Neural cell (in vitro differentiated cells): ENCODE measurements at regions not wholly inside any gene's neighbourhood (a gene's known extent, or its start where the extent isn't known, plus 50 kb on each side); places are given as distances from the start of the nearest gene placed in this dataset.

ENCODE experiments used
- H2AFZ ChIP-seq: fragments of 200-600, 300-800 bp; sonication (generic), shearing (Covaris generic); 2 replicates; pipeline ENCODE4 v1.6.0; 2014; ENCODE audit warnings: low read depth, mild to moderate bottlenecking, antibody characterized with exemption, low read length, moderate library complexity
- H3F3A ChIP-seq: fragments of 200-600 bp; shearing (Covaris generic); 2 replicates; pipeline ENCODE4 v1.6.1; 2016; ENCODE audit warnings: mild to moderate bottlenecking, moderate library complexity, mixed read lengths, antibody characterized with exemption, low read length; ENCODE audit not compliant: insufficient read depth, poor library complexity, severe bottlenecking
- H3K27ac ChIP-seq: fragments of 200-600, 300-800 bp; sonication (generic), shearing (Covaris generic); 2 replicates; pipeline ENCODE4 v1.5.1; 2014; ENCODE audit warnings: mild to moderate bottlenecking, low read length, moderate library complexity
- H3K27me3 ChIP-seq: fragments of 300-800, 200-600 bp; sonication (generic), shearing (Covaris generic); 2 replicates; pipeline ENCODE4 v1.6.0; 2014; ENCODE audit warnings: mild to moderate bottlenecking, low read depth, low read length, moderate library complexity; ENCODE audit not compliant: insufficient read depth
- H3K36me3 ChIP-seq: fragments of 300-800, 200-600 bp; sonication (generic), shearing (Covaris generic); 2 replicates; pipeline ENCODE4 v1.5.1; 2014; ENCODE audit warnings: mild to moderate bottlenecking, antibody characterized with exemption, low read length, moderate library complexity; ENCODE audit not compliant: insufficient read depth
- H3K4me2 ChIP-seq: fragments of 300-800, 200-600 bp; sonication (generic), shearing (Covaris generic); 2 replicates; pipeline ENCODE4 v1.6.0; 2014; ENCODE audit warnings: mild to moderate bottlenecking, low read length
- H3K4me3 ChIP-seq: fragments of 300-800, 200-600 bp; sonication (generic), shearing (Covaris generic); 2 replicates; pipeline ENCODE4 v1.5.1; 2014; ENCODE audit warnings: mild to moderate bottlenecking, low read length, moderate library complexity
- H3K79me2 ChIP-seq: fragments of 200-600 bp; shearing (Covaris generic); replicated peaks from 2 replicates; pipeline ENCODE4 v1.6.0; 2014; ENCODE audit warnings: mild to moderate bottlenecking, low read length, moderate library complexity; ENCODE audit not compliant: insufficient read depth
- H3K9ac ChIP-seq: fragments of 300-800, 200-600 bp; sonication (generic), shearing (Covaris generic); 2 replicates; pipeline ENCODE4 v1.6.1; 2016; ENCODE audit warnings: mild to moderate bottlenecking, low read length, mixed read lengths
- H3K9me2 ChIP-seq: fragments of 200-600 bp; shearing (Covaris generic); 2 replicates; pipeline ENCODE4 v1.6.1; 2016; ENCODE audit warnings: mild to moderate bottlenecking, low read length, mixed read lengths; ENCODE audit not compliant: insufficient read depth
- H3K9me3 ChIP-seq: fragments of 200-600, 300-800 bp; sonication (generic), shearing (Covaris generic); 2 replicates; pipeline ENCODE4 v1.6.1; 2016; ENCODE audit warnings: mild to moderate bottlenecking, mixed run types, low read length, moderate library complexity, mixed read lengths
- H4K20me1 ChIP-seq: fragments of 200-600 bp; shearing (Covaris generic); 2 replicates; pipeline ENCODE4 v1.6.1; 2016; ENCODE audit warnings: mild to moderate bottlenecking, mixed run types; ENCODE audit not compliant: insufficient read depth
- CTCF ChIP-seq: fragments of 450-650 bp; IDR thresholded peaks from 2 replicates; pipeline ENCODE4 v1.5.1; 2014; ENCODE audit warnings: antibody characterized with exemption, mild to moderate bottlenecking, moderate library complexity; ENCODE audit not compliant: poor library complexity, severe bottlenecking
- EP300 ChIP-seq: fragments of 450-650 bp; conservative IDR thresholded peaks from 2 replicates; pipeline ENCODE4 v1.6.1; 2014; ENCODE audit warnings: antibody characterized with exemption, mild to moderate bottlenecking, moderate library complexity; ENCODE audit not compliant: poor library complexity, severe bottlenecking
- EZH2 ChIP-seq: fragments of 200-600, 300-800 bp; shearing (Covaris generic), sonication (generic); IDR thresholded peaks from 2 replicates; pipeline ENCODE4 v1.6.1; 2014; ENCODE audit warnings: antibody characterized with exemption, low read length, borderline replicate concordance, mild to moderate bottlenecking; ENCODE audit not compliant: insufficient read depth, poor library complexity, severe bottlenecking
- MXI1 ChIP-seq: fragments of 450-650 bp; conservative IDR thresholded peaks from 2 replicates; pipeline ENCODE4 v1.6.1; 2014; ENCODE audit warnings: antibody characterized with exemption, mild to moderate bottlenecking; ENCODE audit not compliant: poor library complexity, severe bottlenecking
- POLR2AphosphoS5 ChIP-seq: IDR thresholded peaks from 2 replicates; pipeline ENCODE4 v1.6.1; 2012
- RAD21 ChIP-seq: fragments of 450-650 bp; conservative IDR thresholded peaks from 2 replicates; pipeline ENCODE4 v1.6.1; 2014; ENCODE audit warnings: antibody characterized with exemption, mild to moderate bottlenecking, moderate library complexity
- REST ChIP-seq: IDR thresholded peaks from 2 replicates; pipeline ENCODE4 v1.6.1; 2012; ENCODE audit warnings: borderline replicate concordance
- SMC3 ChIP-seq: fragments of 450-650 bp; conservative IDR thresholded peaks from 2 replicates; pipeline ENCODE4 v1.6.1; 2014; ENCODE audit warnings: antibody characterized with exemption, mild to moderate bottlenecking, moderate library complexity; ENCODE audit not compliant: poor library complexity
- TAF1 ChIP-seq: IDR thresholded peaks from 2 replicates; pipeline ENCODE4 v1.6.1; 2012; ENCODE audit warnings: low read depth

GRCh38 chr7:16023503-16023902 lies 337.0 kb upstream of the MEOX2 start:
- no peak overlapping the region for H3K4me2 ChIP-seq
- no peaks in the 10 kb centered on the region for H3K79me2 ChIP-seq
- no peak overlapping the region for H3K4me3 ChIP-seq
- no peaks in the 10 kb centered on the region for H3K9me3 ChIP-seq
- no peak overlapping the region for H3K27ac ChIP-seq
- H3K9me2 ChIP-seq: no peaks in the 10 kb centered on the region
- TF ChIP-seq EP300 (no peak), TAF1 (no peak), RAD21 (no peak), CTCF (no peak), SMC3 (no peak), EZH2 (no peak), MXI1 (no peak), REST (no peak), POLR2AphosphoS5 (no peak)
- no peak overlapping the region for H3K9ac ChIP-seq
- no peaks in the 10 kb centered on the region for H3F3A ChIP-seq
- no peaks in the 10 kb centered on the region for H3K27me3 ChIP-seq
- H4K20me1 ChIP-seq: no peaks in the 10 kb centered on the region
- H2AFZ ChIP-seq: no peak overlapping the region
- H3K36me3 ChIP-seq: no peaks in the 10 kb centered on the region

- Histone ChIP-seq H3K9ac (no peak overlapping the region), H4K20me1 (no peaks in the 10 kb centered on the region), H3K79me2 (no peaks in the 10 kb centered on the region), H2AFZ (no peak overlapping the region), H3F3A (no peaks in the 10 kb centered on the region), H3K9me2 (no peaks in the 10 kb centered on the region), H3K9me3 (no peaks in the 10 kb centered on the region), H3K27ac (no peak overlapping the region), H3K36me3 (no peaks in the 10 kb centered on the region), H3K27me3 (no peaks in the 10 kb centered on the region), H3K4me2 (no peak overlapping the region), H3K4me3 (no peak overlapping the region)
- TF ChIP-seq EP300 (no peak), EZH2 (no peak)
Measured at GRCh38 chr7:16023046-16023445, 336.6 kb upstream of the MEOX2 start.

GRCh38 chr7:16021851-16022250 lies 335.4 kb upstream of the MEOX2 start:
- Histone ChIP-seq H3K9me3 (no peaks in the 10 kb centered on the region), H3K27ac (no peak overlapping the region), H3K9ac (no peak overlapping the region), H3K4me2 (no peak overlapping the region), H3F3A (no peaks in the 10 kb centered on the region), H2AFZ (no peak overlapping the region), H3K9me2 (no peaks in the 10 kb centered on the region), H3K79me2 (no peaks in the 10 kb centered on the region), H3K36me3 (no peaks in the 10 kb centered on the region), H4K20me1 (no peaks in the 10 kb centered on the region), H3K27me3 (no peaks in the 10 kb centered on the region), H3K4me3 (no peak overlapping the region)
- no peak for TF ChIP-seq EP300
- TF ChIP-seq POLR2AphosphoS5: no peak
